Hepatocyte (in vitro differentiated cells): ENCODE measurements at regions not wholly inside any gene's neighbourhood (a gene's known extent, or its start where the extent isn't known, plus 50 kb on each side); places are given as distances from the start of the nearest gene placed in this dataset.

Source experiments
- DNase-seq: peaks from one replicate; pipeline ENCODE4 v3.0.0-alpha.2; 2016; ENCODE audit warnings: low spot score
- H2AFZ ChIP-seq: fragments of 200-600 bp; sonication (generic); 2 replicates; pipeline ENCODE4 v1.6.0; 2016; ENCODE audit warnings: antibody characterized with exemption, mild to moderate bottlenecking
- H3K27ac ChIP-seq: fragments of 200-600 bp; sonication (generic); 2 replicates; pipeline ENCODE4 v1.5.1; 2016; ENCODE audit warnings: mild to moderate bottlenecking
- H3K27me3 ChIP-seq: fragments of 200-600 bp; sonication (generic); 2 replicates; pipeline ENCODE4 v1.6.1; 2016
- H3K36me3 ChIP-seq: fragments of 200-600 bp; sonication (generic); replicated peaks from 2 replicates; pipeline ENCODE4 v1.5.1; 2016; ENCODE audit warnings: low read depth; ENCODE audit not compliant: insufficient read depth
- H3K4me1 ChIP-seq: fragments of 200-600 bp; sonication (generic); 2 replicates; pipeline ENCODE4 v1.5.1; 2016; ENCODE audit warnings: mild to moderate bottlenecking, moderate library complexity; ENCODE audit not compliant: insufficient read depth
- H3K4me2 ChIP-seq: fragments of 200-600 bp; sonication (generic); 2 replicates; pipeline ENCODE4 v1.6.0; 2016
- H3K4me3 ChIP-seq: fragments of 200-600 bp; sonication (generic); 2 replicates; pipeline ENCODE4 v1.5.1; 2016; ENCODE audit warnings: mild to moderate bottlenecking
- H3K79me2 ChIP-seq: fragments of 200-600 bp; sonication (generic); 2 replicates; pipeline ENCODE4 v1.6.0; 2017; ENCODE audit warnings: mild to moderate bottlenecking
- H3K9me2 ChIP-seq: fragments of 200-600 bp; sonication (generic); replicated peaks from 2 replicates; pipeline ENCODE4 v1.6.0; 2017; ENCODE audit warnings: mild to moderate bottlenecking; ENCODE audit not compliant: insufficient read depth
- H3K9me3 ChIP-seq: fragments of 200-600 bp; sonication (generic); 2 replicates; pipeline ENCODE4 v1.5.1; 2016; ENCODE audit warnings: low read depth, mild to moderate bottlenecking
- H4K20me1 ChIP-seq: fragments of 200-600 bp; sonication (generic); 2 replicates; pipeline ENCODE4 v1.6.0; 2016; ENCODE audit warnings: mild to moderate bottlenecking; ENCODE audit not compliant: insufficient read depth, poor library complexity, severe bottlenecking
- EZH2 ChIP-seq: fragments of 200-600 bp; sonication (generic); IDR thresholded peaks from 2 replicates; pipeline ENCODE4 v1.6.1; 2016; ENCODE audit warnings: antibody characterized with exemption, mild to moderate bottlenecking, borderline replicate concordance
- EZH2phosphoT487 ChIP-seq: fragments of 200-600 bp; sonication (generic); IDR thresholded peaks from one replicate; pipeline ENCODE4 v1.6.1; 2018; ENCODE audit warnings: antibody characterized with exemption, mild to moderate bottlenecking, low read depth, moderate library complexity; ENCODE audit not compliant: unreplicated experiment, severe bottlenecking
- WGBS: methylation state at CpG from one replicate; pipeline ENCODE4 v1.1.6; 2016; ENCODE audit warnings: low lambda C conversion rate; ENCODE audit errors: missing lambda C conversion rate; 5-methylcytosine and 5-hydroxymethylcytosine counted together
- TF ChIP-seq, protein P1 (sequence below): fragments of 200-600 bp; sonication (generic); IDR thresholded peaks from 2 replicates; pipeline ENCODE4 v1.5.1; 2016; ENCODE audit warnings: antibody characterized with exemption, mild to moderate bottlenecking; ENCODE audit not compliant: poor library complexity

DNA sequence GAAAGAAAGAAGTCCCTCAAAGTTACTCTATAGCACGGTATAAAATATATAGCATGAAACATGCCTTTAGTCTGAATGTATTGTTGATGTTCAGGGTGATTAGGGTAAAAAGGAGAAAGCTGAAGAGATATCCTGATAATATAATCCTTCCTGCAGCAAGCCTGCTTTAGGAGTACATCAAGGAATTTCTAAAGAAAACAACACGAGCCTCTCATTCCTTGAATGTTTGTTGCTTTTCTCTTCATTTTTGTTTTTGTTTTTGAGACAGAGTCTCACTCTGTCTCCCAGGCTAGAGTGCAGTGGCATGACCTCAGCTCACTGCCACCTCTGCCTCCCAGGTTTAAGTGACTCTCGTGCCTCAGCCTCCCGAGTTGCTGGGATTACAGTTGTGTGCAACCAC is 79.1 kb downstream of the CD164 start:
- Histone ChIP-seq H3K4me1 (peaks cover 24% of the 10 kb centered on the region), H3K9me3 (no peaks in the 10 kb centered on the region), H3K27me3 (no peaks in the 10 kb centered on the region), H3K36me3 (no peaks in the 10 kb centered on the region), H4K20me1 (no peaks in the 10 kb centered on the region), H3K4me2 (no peak overlapping the region), H2AFZ (no peak overlapping the region), H3K79me2 (no peaks in the 10 kb centered on the region), H3K4me3 (no peak overlapping the region), H3K9me2 (no peaks in the 10 kb centered on the region), H3K27ac (peak overlapping the region; percentile 65)
- no peak for DNase-seq
- no peak for TF ChIP-seq EZH2phosphoT487
- no peak for TF ChIP-seq EZH2
- TF ChIP-seq, protein P1, sequence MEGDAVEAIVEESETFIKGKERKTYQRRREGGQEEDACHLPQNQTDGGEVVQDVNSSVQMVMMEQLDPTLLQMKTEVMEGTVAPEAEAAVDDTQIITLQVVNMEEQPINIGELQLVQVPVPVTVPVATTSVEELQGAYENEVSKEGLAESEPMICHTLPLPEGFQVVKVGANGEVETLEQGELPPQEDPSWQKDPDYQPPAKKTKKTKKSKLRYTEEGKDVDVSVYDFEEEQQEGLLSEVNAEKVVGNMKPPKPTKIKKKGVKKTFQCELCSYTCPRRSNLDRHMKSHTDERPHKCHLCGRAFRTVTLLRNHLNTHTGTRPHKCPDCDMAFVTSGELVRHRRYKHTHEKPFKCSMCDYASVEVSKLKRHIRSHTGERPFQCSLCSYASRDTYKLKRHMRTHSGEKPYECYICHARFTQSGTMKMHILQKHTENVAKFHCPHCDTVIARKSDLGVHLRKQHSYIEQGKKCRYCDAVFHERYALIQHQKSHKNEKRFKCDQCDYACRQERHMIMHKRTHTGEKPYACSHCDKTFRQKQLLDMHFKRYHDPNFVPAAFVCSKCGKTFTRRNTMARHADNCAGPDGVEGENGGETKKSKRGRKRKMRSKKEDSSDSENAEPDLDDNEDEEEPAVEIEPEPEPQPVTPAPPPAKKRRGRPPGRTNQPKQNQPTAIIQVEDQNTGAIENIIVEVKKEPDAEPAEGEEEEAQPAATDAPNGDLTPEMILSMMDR: no peak
- 76% methylated on average over 4 of the region's 4 CpGs for WGBS

DNA sequence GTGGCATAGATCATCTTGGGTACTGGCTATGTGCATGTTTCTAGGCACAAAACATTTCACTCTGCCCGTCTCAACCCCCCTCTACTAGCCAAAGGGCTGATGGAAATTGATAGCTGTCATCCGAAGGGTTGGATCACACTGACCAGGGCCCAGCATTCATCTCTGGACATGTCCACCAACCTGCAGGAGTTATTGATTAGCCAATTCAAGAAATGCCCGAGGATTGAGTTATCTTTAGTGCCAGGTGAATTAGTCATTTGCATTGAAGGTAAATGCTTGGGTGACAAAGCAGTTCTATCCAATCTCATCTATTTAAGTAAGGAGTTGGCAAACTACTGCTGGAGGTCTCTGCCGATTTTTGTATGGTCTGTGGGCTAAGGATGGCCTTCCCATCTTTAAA is 80.1 kb downstream of the CD164 start:
- Histone ChIP-seq H3K4me2 (no peak overlapping the region), H3K36me3 (no peaks in the 10 kb centered on the region), H2AFZ (no peak overlapping the region), H3K4me1 (peaks cover 30% of the 10 kb centered on the region), H3K79me2 (no peaks in the 10 kb centered on the region), H3K4me3 (no peak overlapping the region), H3K27me3 (no peaks in the 10 kb centered on the region), H3K9me3 (no peaks in the 10 kb centered on the region), H3K27ac (no peak overlapping the region), H3K9me2 (no peaks in the 10 kb centered on the region), H4K20me1 (no peaks in the 10 kb centered on the region)
- TF ChIP-seq EZH2: no peak
- no peak for TF ChIP-seq EZH2phosphoT487
- TF ChIP-seq, protein P1: no peak
- DNase-seq: no peak
- 89% methylated on average over 4 of the region's 4 CpGs for WGBS

DNA sequence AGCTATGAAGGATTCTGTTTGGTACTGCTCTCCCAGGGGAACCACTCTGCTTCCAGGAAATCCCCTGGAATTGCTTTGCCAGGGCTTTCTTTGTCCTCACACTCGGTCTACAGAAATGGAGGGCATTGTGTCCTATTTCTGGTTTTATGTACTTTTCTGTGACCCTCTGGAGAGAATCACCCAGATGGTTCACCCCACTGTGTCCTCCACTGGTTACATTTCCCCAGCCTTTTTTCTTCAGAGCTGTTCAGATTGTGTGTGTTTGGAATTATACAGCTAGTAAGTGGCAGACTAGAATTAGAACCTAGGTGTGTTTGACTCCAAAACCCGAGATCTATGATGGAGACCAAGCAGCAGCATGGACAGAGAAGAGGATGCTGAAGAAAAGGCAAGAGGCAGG is 80.8 kb downstream of the CD164 start:
- 86% methylated on average over 2 of the region's 2 CpGs for WGBS
- Histone ChIP-seq H3K27ac (no peak overlapping the region), H3K4me1 (peaks cover 35% of the 10 kb centered on the region), H3K9me3 (no peaks in the 10 kb centered on the region), H3K9me2 (no peaks in the 10 kb centered on the region), H3K4me2 (no peak overlapping the region), H4K20me1 (no peaks in the 10 kb centered on the region), H3K79me2 (no peaks in the 10 kb centered on the region), H3K27me3 (no peaks in the 10 kb centered on the region), H2AFZ (no peak overlapping the region), H3K4me3 (no peak overlapping the region), H3K36me3 (no peaks in the 10 kb centered on the region)
- DNase-seq: no peak
- TF ChIP-seq, protein P1: no peak
- no peak for TF ChIP-seq EZH2
- no peak for TF ChIP-seq EZH2phosphoT487

DNA sequence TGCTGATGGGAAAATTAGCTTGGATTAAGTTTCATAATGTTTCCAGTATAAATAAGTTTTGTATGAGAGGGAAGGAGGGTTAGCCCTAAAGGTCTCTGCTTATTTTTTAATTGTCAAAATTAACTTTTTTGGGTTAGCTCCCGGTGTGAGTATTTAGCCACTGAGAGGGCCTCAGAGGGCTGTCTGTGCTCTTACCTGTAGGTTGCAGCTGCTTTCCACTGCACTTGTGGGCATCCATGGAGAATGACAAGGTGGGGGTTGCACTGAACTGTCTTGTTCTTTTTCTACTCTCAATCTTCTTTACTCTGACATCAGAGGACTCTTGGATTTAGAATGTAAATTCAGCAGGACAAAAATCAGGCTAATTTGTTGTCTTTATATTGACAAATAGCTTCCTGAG is 81.4 kb downstream of the CD164 start:
- H3K9me3 ChIP-seq: no peaks in the 10 kb centered on the region
- H3K27ac ChIP-seq: peak overlapping the region; percentile 16
- H3K4me2 ChIP-seq: no peak overlapping the region
- 74% methylated on average over 1 of the region's 1 CpG for WGBS
- no peaks in the 10 kb centered on the region for H3K9me2 ChIP-seq
- H3K27me3 ChIP-seq: no peaks in the 10 kb centered on the region
- H2AFZ ChIP-seq: no peak overlapping the region
- H4K20me1 ChIP-seq: no peaks in the 10 kb centered on the region
- H3K36me3 ChIP-seq: no peaks in the 10 kb centered on the region
- no peak for DNase-seq
- no peaks in the 10 kb centered on the region for H3K79me2 ChIP-seq
- peaks cover 40% of the 10 kb centered on the region for H3K4me1 ChIP-seq
- TF ChIP-seq EZH2phosphoT487 (no peak), EZH2 (no peak)
- TF ChIP-seq, protein P1: no peak
- no peak overlapping the region for H3K4me3 ChIP-seq
